ENCODE measurements at regions not wholly inside any gene's neighbourhood (a gene's known extent, or its start where the extent isn't known, plus 50 kb on each side); places are given as distances from the start of the nearest gene placed in this dataset.

- TF ChIP-seq EZH2 (IDR thresholded peaks at IDR 0.05; ENCODE audit: insufficient read depth, poor library complexity, severe bottlenecking) (no peak), EZH2phosphoT487 (IDR thresholded peaks at IDR 0.05; ENCODE audit: insufficient read depth, low read depth) (no peak)
Observed at GRCh38 chr7:70857793-70858545, 274.0 kb upstream of the GALNT17 start.

Data from GM23248 (cell line).